AG10803 (cell line): ENCODE measurements at regions not wholly inside any gene's neighbourhood (a gene's known extent, or its start where the extent isn't known, plus 50 kb on each side); places are given as distances from the start of the nearest gene placed in this dataset.
"Not testable (repeated sequence)": the region's sequence is repeated elsewhere in the genome, so short reads cannot be mapped to it uniquely, and the experiment has no call there.

ENCODE experiments used
- DNase-seq: peaks from one replicate; pipeline ENCODE4 v3.0.0; 2010; ENCODE audit warnings: low read depth
- H3K4me3 ChIP-seq: 2 replicates; pipeline ENCODE4 v1.5.1; 2011; ENCODE audit warnings: mild to moderate bottlenecking, low read length, control low read depth
- CTCF ChIP-seq: conservative IDR thresholded peaks from 2 replicates; pipeline ENCODE4 v1.5.1; 2011; ENCODE audit warnings: mild to moderate bottlenecking, low read length, control low read depth, inconsistent platforms

GRCh38 chr1:24250791-24251190 lies 63.7 kb upstream of the IFNLR1 start:
- no peak overlapping the region for H3K4me3 ChIP-seq
- no peak for TF ChIP-seq CTCF
- no peak for DNase-seq

GRCh38 chr1:24250224-24250623 lies 63.1 kb upstream of the IFNLR1 start:
- H3K4me3 ChIP-seq: no peak overlapping the region
- DNase-seq: no peak
- no peak for TF ChIP-seq CTCF

GRCh38 chr1:24248859-24249258 lies 61.8 kb upstream of the IFNLR1 start:
- no peak overlapping the region for H3K4me3 ChIP-seq
- no peak for DNase-seq
- no peak for TF ChIP-seq CTCF

GRCh38 chr1:24247337-24247736 lies 60.2 kb upstream of the IFNLR1 start:
- H3K4me3 ChIP-seq, DNase-seq: not testable (repeated sequence)

GRCh38 chr1:24244519-24245268 lies 57.6 kb upstream of the IFNLR1 start:
- no peak for DNase-seq
- TF ChIP-seq CTCF: no peak
- H3K4me3 ChIP-seq: no peak overlapping the region

GRCh38 chr1:24237750-24238395 lies 50.8 kb upstream of the IFNLR1 start:
- no peak overlapping the region for H3K4me3 ChIP-seq
- no peak for DNase-seq
- TF ChIP-seq CTCF: no peak

- no peak overlapping the region for H3K4me3 ChIP-seq
- TF ChIP-seq CTCF: no peak
- peak; percentile 59 for DNase-seq
Measured at GRCh38 chr1:24236789-24237371, 49.8 kb upstream of the IFNLR1 start.
